Superior temporal gyrus (tissue), 1 donor: ENCODE measurements at regions not wholly inside any gene's neighbourhood (a gene's known extent, or its start where the extent isn't known, plus 50 kb on each side); places are given as distances from the start of the nearest gene placed in this dataset.
"Not testable (repeated sequence)": the region's sequence is repeated elsewhere in the genome, so short reads cannot be mapped to it uniquely, and the experiment has no call there.

Experiments
- DNase-seq: peaks from one replicate; pipeline ENCODE4 v3.0.0-alpha.2; 2016; ENCODE audit errors: extremely low spot score

DNA sequence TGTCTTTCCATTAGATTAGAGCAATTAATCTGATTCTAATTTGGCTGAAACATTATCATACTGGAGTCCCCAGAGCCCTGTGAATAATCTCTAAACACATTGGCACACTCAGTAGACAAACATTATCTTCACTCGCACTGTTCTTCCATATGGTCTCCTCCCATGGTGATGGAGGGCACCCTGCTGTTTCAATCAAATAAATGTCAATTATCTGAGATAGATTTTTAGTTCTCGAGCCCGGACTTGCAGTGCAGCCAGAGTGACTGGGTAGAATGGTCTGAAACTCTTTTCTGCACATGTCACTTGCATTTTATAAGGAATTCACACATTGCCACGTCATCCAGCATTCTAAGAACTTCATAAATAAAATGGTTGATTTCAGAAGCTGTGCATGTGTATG lies 90.6 kb upstream of the MAP3K7 start:
- DNase-seq: no peak

DNA sequence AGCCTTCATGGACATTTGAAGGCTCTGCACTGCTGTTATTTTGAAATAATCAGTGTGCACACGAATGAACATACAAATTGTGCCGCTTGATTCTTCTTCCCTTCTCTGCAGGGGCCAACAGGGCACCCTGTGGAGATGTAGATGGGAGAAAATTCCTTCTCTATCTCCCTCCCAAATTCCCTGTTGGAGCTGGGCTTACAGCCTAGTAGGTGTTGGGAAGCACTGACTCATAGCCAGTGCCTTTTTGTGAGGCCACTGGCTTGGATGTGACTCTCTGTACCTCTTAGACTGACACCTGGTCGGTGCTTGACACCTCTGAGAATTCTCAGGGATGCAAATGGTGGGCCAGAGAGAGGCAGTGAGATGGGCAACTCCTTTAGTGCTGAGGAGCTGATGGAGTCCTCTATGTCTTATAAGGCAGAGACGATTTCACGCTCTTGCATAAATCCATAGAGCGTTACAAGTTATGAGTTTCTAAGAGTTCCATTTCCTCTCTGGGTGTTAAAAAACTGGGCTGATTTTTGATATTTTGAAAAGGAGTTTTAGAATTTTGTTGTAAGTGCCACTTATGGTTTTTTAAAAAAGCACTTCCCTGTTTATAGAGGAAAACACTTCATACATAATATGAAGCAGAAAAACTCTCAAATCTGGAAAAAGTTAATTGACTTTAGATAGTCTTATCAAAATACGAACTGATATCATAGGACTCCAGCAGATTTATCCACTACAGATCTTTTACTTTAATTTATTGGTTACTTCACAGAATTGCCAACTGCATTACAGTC lies 89.8 kb upstream of the MAP3K7 start:
- DNase-seq: no peak

DNA sequence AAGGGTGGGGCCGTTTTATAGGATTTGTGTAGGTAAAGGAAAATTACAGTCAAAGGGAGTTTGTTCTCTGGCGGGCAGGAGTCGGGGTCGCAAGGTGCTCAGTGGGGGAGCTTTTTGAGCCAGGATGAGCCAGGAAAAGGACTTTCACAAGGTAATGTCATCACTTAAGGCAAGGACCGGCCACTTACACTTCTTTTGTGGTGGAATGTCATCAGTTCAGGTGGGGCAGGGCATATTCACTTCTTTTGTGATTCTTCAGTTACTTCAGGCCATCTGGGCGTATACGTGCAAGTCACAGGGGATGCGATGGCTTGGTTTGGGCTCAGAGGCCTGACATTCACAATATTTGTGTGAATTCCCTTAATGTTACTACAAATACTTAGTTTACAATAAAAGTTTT lies 88.2 kb upstream of the MAP3K7 start:
- DNase-seq: not testable (repeated sequence)

DNA sequence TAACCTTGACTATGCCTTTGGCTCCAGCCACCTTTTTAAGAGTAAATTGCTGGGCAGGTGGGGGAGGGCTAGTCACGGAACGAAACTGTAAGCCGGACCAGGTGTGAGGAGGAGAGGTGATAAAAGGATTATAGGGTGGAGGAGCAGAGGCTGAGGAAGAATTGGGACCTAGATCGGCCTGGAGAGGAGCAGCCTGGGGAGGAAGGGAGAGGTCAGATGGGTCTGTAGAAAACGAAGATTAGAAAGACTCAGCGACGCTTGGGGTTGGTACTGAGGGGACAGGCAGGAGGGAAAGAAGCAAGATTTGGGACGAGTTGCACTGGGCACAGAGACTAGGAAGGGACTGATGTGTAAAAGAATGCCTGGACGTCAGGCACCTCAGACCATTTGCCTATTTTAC lies 87.2 kb upstream of the MAP3K7 start:
- DNase-seq: not testable (repeated sequence)

DNA sequence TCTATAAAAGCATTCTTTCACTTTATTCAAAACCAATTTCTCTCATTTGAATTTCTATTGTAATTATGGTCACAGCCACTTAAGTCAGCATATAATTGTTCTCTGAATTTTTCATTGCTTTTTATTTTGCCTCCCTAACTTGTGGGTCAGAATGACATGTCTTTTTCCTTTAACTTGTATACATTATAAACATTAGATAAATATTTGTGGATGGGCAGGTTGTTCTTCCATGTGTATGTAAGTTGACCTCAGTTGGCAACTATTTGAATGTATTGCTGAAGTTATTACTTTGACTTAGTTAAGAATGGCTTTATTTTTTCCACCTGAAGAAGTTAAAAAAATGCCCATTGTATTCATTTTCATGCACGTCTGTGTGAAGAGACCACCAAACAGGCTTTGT lies 83.0 kb upstream of the MAP3K7 start:
- DNase-seq: no peak

DNA sequence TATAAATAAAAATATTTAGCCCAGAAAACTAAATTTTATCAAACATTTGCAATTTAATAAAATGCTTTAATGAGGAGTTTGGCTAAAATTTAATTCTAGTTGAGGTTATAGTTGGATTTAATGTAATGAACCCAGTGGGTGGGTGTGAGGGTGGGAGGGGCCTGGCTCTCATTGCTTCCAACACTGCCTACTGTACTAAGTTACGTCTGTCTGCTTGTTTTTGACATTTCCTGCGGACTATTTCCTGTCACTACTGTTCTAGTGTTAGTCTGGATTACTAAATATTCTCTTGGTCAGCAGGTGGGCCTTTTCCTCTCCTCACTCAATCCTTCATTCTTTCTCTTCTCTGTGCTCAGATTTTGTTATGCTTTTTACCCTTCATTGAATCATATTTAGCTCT lies 82.5 kb upstream of the MAP3K7 start:
- no peak for DNase-seq

DNA sequence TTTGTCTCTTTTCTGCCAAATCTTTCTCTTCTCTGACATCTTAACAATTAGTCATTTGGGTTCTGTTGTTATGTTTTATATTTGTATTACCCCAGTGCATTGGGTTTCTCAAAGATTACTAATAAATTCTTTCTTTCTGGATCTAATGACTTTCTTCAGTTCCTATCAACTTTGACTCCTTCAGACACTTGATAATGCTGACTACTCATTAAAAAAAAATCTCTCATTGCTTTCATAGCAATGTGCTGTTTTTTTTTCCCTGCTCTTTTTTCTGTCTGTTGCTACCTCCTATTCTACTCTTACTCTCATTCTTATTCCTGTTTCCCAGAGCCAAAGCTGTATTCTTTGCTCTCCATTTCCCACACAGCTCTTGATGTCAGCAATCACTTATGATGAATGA lies 81.3 kb upstream of the MAP3K7 start:
- no peak for DNase-seq

DNA sequence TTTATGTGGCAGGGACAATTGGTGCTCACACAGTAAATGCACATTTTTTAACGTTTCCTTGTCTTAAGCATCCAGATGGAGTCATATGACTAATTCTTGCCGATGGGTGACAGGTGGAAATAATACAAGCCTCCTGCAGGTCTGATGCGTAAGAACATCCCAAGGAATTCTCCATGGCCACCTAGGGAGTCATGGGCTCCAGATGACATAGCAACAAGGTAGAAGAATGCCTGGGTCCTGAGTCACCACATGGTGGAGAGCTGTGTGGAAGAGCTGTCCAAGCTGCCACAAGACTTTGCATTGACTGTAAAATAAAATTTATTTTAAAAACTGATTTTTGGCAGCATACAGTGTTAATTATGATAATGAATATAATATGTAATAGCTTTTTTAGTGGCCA lies 77.0 kb upstream of the MAP3K7 start:
- no peak for DNase-seq

DNA sequence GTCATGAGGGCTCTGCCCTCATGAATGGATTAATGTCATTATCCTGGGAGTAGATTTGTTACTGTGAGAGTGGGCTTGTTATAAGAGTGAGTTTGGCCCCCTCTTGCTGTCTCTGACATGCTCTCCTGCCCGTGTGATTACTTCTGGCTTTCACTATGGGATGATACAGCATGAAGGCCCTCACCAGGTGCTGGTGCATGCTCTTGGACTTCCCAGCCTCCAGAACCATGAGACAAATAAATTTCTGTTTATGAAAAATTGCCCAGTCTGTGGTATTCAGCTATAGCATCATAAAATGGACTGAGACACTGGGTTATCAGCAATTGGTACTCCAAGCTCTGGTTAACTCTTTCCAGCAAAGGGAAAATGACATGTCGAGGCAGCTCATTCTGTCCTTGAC lies 76.2 kb upstream of the MAP3K7 start:
- no peak for DNase-seq

DNA sequence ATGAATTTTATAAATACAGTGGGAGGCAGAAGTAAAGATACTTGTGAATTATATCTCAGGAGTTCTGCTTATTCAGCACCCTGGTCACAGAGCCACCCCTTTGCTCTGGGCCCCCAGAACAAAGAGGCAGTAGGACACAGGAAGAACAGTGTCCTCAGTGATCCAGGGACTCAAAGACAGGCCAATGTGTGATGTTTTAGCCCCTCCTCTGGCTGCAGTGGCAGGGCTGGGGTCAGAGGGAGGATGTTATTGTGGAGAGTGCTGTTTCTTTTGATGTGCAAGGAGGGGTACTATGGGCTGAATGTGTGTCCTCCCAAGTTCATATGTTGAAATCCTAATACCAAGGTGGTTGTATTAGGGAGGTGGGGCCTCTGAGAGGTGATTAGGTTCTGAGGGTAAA lies 74.1 kb upstream of the MAP3K7 start:
- no peak for DNase-seq

DNA sequence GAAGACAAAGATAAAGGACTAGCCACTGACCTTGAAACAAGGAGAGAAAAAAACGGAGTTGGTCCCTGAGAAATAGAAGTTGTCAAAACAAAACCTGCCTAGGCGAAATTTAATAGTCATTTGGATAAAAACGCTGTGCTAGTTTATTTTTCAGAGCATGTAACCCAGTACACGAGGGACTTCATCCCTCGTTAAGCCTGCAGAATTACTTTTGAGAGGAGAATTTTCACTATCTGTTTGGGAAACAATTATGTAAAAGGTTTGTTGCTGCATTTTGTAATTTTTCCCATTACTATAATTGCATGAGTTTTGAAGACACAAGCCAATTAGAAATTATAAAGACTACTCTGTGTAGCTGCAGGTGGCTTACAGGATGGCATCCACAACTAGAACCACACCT lies 71.6 kb upstream of the MAP3K7 start:
- DNase-seq: no peak

DNA sequence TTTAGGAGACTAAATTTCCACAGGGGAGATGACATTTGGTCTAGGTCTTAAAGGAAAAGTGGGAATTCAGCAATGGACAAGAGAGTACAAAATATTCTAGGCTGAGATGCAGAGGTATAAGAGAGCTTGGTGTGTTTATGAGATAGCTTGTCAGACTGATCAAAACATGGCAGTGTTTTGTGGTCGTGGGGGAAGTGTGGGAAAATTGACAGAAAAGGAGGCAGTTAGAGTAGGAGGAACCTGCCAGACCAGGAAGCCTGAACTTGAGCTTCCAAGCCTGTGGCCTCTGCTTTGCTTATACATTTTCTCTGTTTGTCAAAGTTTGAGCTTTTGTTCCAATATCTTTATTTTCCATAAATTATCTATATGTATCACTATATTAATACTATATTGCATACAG lies 69.5 kb upstream of the MAP3K7 start:
- DNase-seq: no peak

DNA sequence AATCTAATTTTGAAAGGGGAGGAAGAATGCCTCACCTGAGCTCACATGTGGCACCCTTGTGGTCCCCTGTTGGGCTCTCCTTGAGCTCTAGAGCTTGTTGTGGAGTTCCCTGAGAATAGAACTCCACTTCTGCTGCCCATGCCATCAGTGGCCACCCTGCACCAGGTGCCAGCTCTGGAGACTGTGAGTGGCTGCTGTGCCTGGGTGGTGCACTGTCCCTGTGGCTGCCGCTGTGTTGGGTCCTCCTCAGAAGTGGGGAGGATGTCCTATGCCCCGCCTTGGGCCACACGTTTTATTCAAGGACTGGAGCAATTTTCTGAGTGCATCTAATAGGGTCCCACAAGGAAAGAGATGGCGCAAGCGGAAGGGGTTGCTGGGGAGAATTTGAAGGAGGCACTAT lies 67.9 kb upstream of the MAP3K7 start:
- DNase-seq: no peak

DNA sequence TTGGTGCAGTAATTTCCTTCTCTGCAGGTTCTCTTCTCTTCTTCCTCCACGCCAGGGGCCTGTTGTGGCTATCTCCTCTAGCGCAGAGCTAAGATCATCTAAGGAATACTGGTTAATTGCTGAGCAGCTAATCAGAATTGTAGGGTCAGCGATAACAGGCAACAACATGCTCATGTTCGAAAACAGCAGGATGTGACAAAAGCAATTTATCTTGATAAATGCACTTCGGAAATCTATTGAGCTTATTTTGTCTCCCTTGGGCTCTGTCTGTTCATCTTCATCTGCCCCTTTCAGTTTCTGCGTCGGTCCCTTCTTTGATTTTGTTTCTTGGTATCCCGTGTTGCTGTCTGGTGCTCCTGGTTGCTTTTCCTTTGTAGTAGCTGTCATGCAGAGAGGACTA lies 67.3 kb upstream of the MAP3K7 start:
- no peak for DNase-seq

DNA sequence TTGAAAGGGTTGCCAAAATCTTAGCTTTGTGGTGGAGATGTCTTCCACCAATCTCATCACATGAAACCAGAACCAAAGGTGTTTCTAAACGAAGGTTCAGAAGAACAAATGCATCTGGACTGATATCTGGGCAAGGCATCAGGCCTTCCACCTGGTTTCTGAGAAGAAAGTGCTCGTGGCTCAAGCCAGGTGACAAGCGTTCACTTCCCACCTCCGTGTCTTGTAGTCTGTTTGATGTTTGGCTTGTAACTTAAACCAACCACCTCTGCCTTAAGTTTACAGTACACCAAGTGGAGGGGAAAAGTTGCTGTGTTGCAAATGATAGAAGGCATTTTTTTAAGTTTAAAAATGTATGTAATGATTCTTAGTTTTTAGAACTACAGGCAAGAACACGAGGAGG lies 66.9 kb upstream of the MAP3K7 start:
- DNase-seq: no peak

DNA sequence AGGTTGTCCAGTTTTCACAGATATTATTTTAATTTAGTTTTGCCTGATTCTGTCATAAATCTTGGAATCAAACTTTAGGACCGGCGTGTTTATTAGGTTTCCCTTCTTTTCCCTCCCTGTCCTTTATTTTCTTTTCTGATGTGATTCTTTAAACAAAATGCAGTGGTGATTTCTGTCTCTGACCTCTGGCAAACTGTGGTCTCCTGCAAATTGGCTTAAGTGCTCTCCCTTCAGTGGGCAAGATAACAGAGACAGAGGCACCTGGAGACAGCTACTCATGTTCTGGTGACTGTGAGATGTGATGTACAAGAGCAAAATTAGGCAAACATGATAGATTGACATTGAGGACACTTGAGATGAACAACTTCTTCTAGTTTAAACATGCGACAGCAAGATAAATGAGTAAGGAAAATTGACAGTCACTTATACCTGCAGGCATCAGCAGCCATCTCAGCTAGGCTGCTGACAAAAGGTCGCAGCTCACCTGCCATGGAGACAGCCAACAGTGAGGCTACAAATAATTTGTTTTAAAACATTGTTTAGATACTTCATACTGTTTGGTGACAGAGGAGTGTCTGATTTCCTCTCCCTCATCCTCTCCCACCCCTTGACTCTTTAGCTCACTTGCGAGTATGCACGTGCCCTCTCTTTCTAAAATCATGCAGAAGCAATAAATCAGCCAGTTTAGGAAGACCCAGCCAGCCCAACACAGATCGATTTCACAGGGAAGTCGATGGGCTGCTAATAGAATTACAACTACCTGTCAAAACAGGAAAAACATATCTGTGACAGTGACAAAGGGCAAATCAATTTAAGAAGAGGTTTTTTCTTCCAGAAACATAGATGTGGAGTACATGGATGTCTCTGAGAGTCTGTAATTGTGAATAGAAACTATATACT lies 63.4 kb upstream of the MAP3K7 start:
- no peak for DNase-seq

DNA sequence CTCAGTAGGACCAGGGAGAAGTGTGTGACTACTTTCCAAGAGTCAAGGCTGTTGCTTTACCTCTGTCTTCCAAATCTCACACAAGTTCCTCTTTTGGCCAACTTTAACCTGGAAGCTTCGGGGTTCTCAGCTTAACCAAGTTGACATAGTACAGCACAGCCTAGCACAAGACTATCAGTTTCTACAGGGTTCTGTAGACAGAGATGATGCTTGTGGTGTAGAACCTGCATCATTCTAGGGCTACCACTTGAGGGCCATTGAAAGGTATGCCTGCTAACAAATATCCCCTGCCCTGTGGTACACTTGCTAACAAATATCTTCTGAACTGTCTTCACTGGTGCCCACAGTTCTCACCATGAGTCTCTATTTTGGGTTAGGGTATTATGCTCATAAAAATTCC lies 62.0 kb upstream of the MAP3K7 start:
- no peak for DNase-seq

DNA sequence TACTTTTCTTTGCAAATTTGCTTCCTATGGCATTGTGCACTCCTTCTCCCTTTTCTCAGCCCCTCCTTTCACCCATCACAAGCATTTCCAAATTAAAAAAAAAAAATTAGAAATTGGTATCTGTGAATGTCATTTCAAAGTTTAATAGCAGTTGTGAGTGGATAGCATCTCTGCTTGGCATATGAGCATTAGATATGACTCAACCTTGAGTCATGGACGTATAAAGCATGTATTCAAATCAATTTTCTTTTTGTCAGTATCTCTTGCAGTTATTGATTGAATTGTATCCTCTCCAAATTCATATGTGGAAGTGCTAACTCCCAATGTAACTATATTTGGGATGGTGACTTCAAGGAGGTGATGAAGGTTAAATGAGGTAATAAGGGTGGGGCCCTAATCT lies 60.1 kb upstream of the MAP3K7 start:
- no peak for DNase-seq

DNA sequence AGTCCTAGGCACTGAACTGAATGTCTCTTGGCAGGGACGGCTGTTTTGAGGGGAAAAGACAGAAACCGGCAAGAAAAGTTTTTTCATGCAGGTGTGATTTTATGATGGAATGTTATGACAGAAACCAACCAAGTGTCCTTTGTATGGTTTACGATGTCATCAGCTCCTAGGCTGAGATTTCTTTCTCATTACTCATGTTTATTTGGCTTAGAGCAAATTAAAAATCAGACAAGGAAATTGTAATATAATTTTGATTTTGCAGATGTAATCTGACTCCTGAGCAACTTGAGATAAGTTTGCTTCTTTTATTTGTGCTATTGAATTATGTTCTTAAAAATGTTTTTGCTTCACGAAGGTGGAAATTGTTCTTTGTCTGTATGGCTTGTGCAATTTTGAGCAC lies 58.8 kb upstream of the MAP3K7 start:
- no peak for DNase-seq

DNA sequence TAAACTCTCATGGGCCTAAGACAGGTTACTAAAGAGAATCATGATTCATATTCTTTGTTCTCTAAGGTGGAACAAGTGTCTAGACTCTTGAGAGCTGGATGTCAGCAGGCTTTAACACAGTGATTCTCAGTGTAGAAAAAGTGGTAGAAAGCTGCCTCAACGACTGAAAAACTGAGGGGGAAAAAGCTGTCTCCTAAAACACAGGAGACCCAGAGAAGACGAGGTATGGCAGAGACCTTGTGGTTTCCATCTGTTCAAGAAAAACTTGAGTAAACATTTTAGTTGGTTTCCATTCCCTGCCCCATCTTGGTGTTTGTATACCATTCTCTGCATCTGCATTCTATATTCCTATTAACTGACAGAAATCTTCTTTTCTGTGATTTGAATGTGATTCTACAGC lies 57.6 kb upstream of the MAP3K7 start:
- no peak for DNase-seq

DNA sequence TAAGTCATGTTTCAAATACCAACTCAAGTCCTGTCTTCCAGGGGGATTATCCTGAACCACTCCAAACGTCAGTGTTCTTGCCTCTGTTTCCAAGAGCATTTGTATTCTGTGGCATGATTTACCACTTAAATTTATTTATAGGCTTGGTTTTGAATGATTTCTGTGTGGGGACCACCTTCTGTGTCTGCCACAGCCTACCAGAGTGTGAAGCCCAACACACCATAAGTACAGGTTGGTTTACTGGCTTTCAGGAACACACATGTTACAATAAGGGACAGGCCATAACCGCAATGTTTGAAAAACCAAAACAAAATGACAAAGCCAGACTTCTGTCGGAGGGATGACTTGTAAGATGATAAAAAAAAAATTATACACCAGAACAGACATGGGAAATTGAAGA lies 56.5 kb upstream of the MAP3K7 start:
- DNase-seq: no peak

DNA sequence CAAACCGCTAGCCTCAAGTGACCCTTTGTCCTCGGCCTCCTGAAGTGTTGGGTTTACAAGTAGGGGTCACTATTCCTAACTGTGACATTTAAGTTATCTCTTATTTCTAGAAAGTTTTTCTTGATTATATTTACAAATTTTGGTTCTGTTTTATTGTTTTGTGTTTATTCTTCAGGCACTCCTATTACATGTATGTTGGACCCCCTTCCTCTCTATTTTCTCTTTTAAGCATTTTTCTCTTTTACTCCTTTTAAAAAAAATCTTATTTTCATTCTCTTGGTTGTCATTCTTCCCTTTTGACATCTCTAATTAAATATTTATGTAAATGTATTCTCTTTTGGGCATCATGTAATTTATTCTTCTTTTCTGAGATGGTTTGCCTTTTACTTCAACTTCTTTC lies 50.4 kb upstream of the MAP3K7 start:
- no peak for DNase-seq
